Naive B cell (primary cell): ENCODE measurements at regions not wholly inside any gene's neighbourhood (a gene's known extent, or its start where the extent isn't known, plus 50 kb on each side); places are given as distances from the start of the nearest gene placed in this dataset.
A peak's percentile ranks its signal among the peaks of the same experiment; 100 is the strongest.

Source experiments
- ATAC-seq, 2 donors: fragments of 150-1000 bp; cut with Tn5 transposase; 2 replicates each; pipeline ENCODE4 v1.10.0; 2021; ENCODE audit warnings: low read depth in 2 of 2, mild to moderate bottlenecking in 2 of 2, moderate library complexity in 2 of 2
- DNase-seq: peaks from one replicate; pipeline ENCODE4 v3.0.0; 2022
- H3K27ac Mint-ChIP-seq, 6 donors: one replicate each; pipeline ENCODE4 v1.8.0; 2020 to 2022; ENCODE audit warnings: mild to moderate bottlenecking in 6 of 6, mixed read lengths in 6 of 6, moderate library complexity in 5 of 6, inconsistent platforms in 2 of 6
- H3K27me3 Mint-ChIP-seq, 3 donors: one replicate each; pipeline ENCODE4 v1.8.0; 2021 to 2022; ENCODE audit warnings: mixed read lengths in 3 of 3, mild to moderate bottlenecking in 1 of 3
- H3K36me3 Mint-ChIP-seq, 2 donors: one replicate each; pipeline ENCODE4 v1.8.0; 2020 to 2022; ENCODE audit warnings: mixed read lengths in 2 of 2, inconsistent platforms in 1 of 2, mild to moderate bottlenecking in 1 of 2
- H3K4me1 Mint-ChIP-seq, 3 donors: one replicate each; pipeline ENCODE4 v1.8.0; 2020 to 2022; ENCODE audit warnings: mixed read lengths in 3 of 3, inconsistent platforms in 1 of 3, mild to moderate bottlenecking in 1 of 3, moderate library complexity in 1 of 3
- H3K4me3 Mint-ChIP-seq, 8 donors: one replicate each; pipeline ENCODE4 v1.8.0; 2020 to 2022; ENCODE audit warnings: mild to moderate bottlenecking in 8 of 8, mixed read lengths in 8 of 8, moderate library complexity in 8 of 8, inconsistent platforms in 2 of 8
- H3K9me3 Mint-ChIP-seq, 7 donors: one replicate each; pipeline ENCODE4 v1.8.0; 2020 to 2022; ENCODE audit warnings: mixed read lengths in 7 of 7, mild to moderate bottlenecking in 5 of 7, inconsistent platforms in 2 of 7, moderate library complexity in 1 of 7

GRCh38 chr20:39885975-39886649 is 802.9 kb downstream of the MAFB start:
- ATAC-seq, result no peak
- H3K4me1 Mint-ChIP-seq, result no peaks in the 10 kb centered on the region
- peaks cover 0 to 5% (median 0%) of the 10 kb centered on the region in 3 donors for H3K27me3 Mint-ChIP-seq
- H3K9me3 Mint-ChIP-seq, result peaks cover 0 to 21% (median 4%) of the 10 kb centered on the region in 7 donors
- no peak for DNase-seq
- H3K36me3 Mint-ChIP-seq, result no peaks in the 10 kb centered on the region
- H3K4me3 Mint-ChIP-seq, result no peak overlapping the region
- H3K27ac Mint-ChIP-seq, result no peak overlapping the region

GRCh38 chr20:39882806-39883205 is 806.2 kb downstream of the MAFB start:
- no peak for ATAC-seq
- H3K27me3 Mint-ChIP-seq, result peaks cover 0 to 5% (median 0%) of the 10 kb centered on the region in 3 donors
- no peak overlapping the region for H3K27ac Mint-ChIP-seq

DNA sequence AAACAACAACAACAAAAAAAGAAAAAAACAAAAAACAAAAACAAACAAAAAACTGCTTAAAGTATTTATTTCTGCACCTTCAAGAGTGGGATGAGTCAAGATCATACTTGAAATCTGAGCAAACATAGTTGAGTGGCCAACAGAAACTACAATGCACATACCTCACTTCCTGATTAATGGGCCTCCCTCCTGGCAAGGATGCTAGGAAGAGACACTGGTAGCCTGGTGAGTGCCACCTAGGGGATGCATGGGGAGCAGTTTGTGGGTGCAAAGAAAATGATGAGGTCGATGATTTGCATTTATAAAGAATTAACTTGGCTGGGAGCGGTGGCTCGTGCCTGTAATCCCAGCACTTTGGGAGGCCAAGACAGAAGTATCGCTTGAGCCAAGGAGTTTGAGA is 808.1 kb downstream of the MAFB start:
- ATAC-seq, result no peak
- Mint-ChIP-seq H3K27me3 (peaks cover 0 to 14% (median 0%) of the 10 kb centered on the region in 3 donors), H3K4me1 (no peaks in the 10 kb centered on the region)

More at GRCh38 chr20:39882806-39883205, 806.2 kb downstream of the MAFB start:
- H3K36me3 Mint-ChIP-seq, result no peaks in the 10 kb centered on the region
- no peak overlapping the region for H3K4me3 Mint-ChIP-seq
- H3K9me3 Mint-ChIP-seq, result peaks cover 0 to 32% (median 7%) of the 10 kb centered on the region in 7 donors
- H3K4me1 Mint-ChIP-seq, result no peaks in the 10 kb centered on the region
- no peak for DNase-seq

GRCh38 chr20:39879296-39879695 is 809.7 kb downstream of the MAFB start:
- Mint-ChIP-seq H3K9me3 (peaks cover 0 to 25% (median 3%) of the 10 kb centered on the region in 7 donors), H3K27me3 (peaks cover 0 to 15% (median 4%) of the 10 kb centered on the region in 3 donors), H3K4me1 (no peaks in the 10 kb centered on the region), H3K27ac (no peak overlapping the region), H3K4me3 (no peak overlapping the region), H3K36me3 (no peaks in the 10 kb centered on the region)
- ATAC-seq, result no peak
- no peak for DNase-seq

More for the DNA sequence above, 808.1 kb downstream of the MAFB start:
- H3K27ac Mint-ChIP-seq, result no peak overlapping the region
- H3K36me3 Mint-ChIP-seq, result no peaks in the 10 kb centered on the region
- peaks cover 0 to 25% (median 3%) of the 10 kb centered on the region in 7 donors for H3K9me3 Mint-ChIP-seq
- no peak overlapping the region for H3K4me3 Mint-ChIP-seq
- no peak for DNase-seq

DNA sequence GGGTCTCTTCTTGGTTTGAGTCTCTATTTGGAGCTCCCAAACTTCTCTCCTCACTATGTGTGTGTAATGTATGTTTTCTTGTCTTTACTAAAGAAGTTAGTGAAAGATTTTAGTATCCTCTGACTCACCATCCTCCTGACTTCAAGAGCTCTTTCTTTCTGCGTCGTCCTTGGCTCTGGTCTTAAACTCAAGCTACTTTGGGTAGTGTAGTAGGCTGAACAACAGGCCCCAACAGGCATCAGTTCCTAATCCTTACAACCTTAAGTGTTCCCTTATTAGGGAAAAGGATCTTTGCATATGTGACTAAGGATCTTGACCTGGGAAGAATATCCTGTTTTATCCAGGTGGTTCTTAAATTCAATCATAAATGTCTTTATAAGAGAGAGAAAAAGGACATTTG is 810.2 kb downstream of the MAFB start:
- peaks cover 0 to 25% (median 3%) of the 10 kb centered on the region in 7 donors for H3K9me3 Mint-ChIP-seq
- H3K4me1 Mint-ChIP-seq, result peaks cover 0 to 2% (median 0%) of the 10 kb centered on the region in 3 donors
- no peak overlapping the region for H3K27ac Mint-ChIP-seq
- no peak for ATAC-seq
- H3K36me3 Mint-ChIP-seq, result no peaks in the 10 kb centered on the region
- DNase-seq, result no peak
- H3K4me3 Mint-ChIP-seq, result no peak overlapping the region
- H3K27me3 Mint-ChIP-seq, result peaks cover 0 to 17% (median 4%) of the 10 kb centered on the region in 3 donors

- peaks cover 0 to 19% (median 4%) of the 10 kb centered on the region in 3 donors for H3K27me3 Mint-ChIP-seq
- ATAC-seq (no peak), DNase-seq (no peak)
- H3K9me3 Mint-ChIP-seq, result peaks cover 2 to 25% (median 3%) of the 10 kb centered on the region in 7 donors
- no peaks in the 10 kb centered on the region for H3K36me3 Mint-ChIP-seq
- H3K27ac Mint-ChIP-seq, result no peak overlapping the region
- peaks cover 0 to 3% (median 2%) of the 10 kb centered on the region in 3 donors for H3K4me1 Mint-ChIP-seq
- no peak overlapping the region for H3K4me3 Mint-ChIP-seq
Measured at GRCh38 chr20:39878320-39878719, 810.7 kb downstream of the MAFB start.

DNA sequence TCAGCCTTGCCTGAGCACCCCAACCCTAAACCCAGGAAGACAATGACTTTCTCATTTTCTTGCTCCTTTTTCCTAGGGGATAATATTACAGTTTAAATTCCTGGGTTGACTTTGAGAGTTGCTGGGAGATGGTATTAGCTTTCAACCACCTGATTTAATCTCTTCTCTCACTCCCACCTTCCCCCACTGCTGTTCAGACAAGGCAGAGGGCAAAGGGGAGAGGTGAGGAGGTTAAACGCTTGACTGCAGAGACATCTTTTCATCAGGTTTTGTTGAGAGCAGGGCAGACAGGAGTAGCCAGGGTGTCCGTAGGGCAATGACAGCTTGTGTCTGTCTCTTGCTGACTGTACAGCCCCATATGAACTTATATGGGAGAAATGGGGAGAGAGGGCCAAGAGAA is 811.2 kb downstream of the MAFB start:
- H3K4me3 Mint-ChIP-seq, result no peak overlapping the region
- DNase-seq (no peak), ATAC-seq (no peak)
- H3K27me3 Mint-ChIP-seq, result peaks cover 0 to 19% (median 4%) of the 10 kb centered on the region in 3 donors
- no peaks in the 10 kb centered on the region for H3K36me3 Mint-ChIP-seq
- H3K4me1 Mint-ChIP-seq, result peaks cover 0 to 5% (median 2%) of the 10 kb centered on the region in 3 donors
- H3K9me3 Mint-ChIP-seq, result peaks cover 2 to 25% (median 4%) of the 10 kb centered on the region in 7 donors
- no peak overlapping the region for H3K27ac Mint-ChIP-seq

- DNase-seq (no peak), ATAC-seq (no peak)
- Mint-ChIP-seq H3K4me1 (peaks cover 0 to 5% (median 2%) of the 10 kb centered on the region in 3 donors), H3K27ac (no peak overlapping the region), H3K36me3 (no peaks in the 10 kb centered on the region), H3K27me3 (peaks cover 0 to 19% (median 4%) of the 10 kb centered on the region in 3 donors), H3K9me3 (peaks cover 2 to 20% (median 4%) of the 10 kb centered on the region in 7 donors), H3K4me3 (no peak overlapping the region)
Measured at GRCh38 chr20:39876976-39877635, 811.9 kb downstream of the MAFB start.

DNA sequence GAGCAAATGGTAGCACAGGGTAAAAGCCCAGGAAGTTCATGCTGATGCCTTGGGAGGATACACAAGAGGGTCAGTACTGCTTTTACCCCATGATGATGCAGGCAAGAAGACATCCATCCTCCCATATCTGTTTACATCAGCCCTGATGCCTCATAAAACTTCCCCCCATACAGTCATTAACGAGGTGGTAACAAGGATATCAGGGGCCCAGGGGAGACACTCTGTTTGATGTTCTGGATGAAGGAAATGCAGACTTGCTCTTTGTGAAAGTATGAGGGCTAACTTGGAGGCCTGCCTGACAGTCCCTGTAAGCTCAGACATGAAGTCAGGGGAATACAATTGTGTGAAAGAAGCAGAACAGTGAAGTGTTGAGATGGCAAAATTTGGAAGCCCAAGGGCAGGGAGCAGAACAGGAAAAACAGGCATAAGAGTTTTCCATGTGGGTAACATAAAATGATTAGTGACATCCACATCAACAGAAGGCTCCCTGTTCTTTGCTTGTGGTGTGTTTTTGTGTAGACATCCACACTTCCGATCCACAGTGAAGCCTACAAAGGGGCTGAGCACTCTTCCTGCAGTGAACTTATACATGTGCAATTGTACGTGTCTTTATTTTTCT is 813.4 kb downstream of the MAFB start:
- Mint-ChIP-seq H3K27ac (no peak overlapping the region), H3K4me1 (peaks cover 0 to 5% (median 2%) of the 10 kb centered on the region in 3 donors), H3K36me3 (no peaks in the 10 kb centered on the region)

DNA sequence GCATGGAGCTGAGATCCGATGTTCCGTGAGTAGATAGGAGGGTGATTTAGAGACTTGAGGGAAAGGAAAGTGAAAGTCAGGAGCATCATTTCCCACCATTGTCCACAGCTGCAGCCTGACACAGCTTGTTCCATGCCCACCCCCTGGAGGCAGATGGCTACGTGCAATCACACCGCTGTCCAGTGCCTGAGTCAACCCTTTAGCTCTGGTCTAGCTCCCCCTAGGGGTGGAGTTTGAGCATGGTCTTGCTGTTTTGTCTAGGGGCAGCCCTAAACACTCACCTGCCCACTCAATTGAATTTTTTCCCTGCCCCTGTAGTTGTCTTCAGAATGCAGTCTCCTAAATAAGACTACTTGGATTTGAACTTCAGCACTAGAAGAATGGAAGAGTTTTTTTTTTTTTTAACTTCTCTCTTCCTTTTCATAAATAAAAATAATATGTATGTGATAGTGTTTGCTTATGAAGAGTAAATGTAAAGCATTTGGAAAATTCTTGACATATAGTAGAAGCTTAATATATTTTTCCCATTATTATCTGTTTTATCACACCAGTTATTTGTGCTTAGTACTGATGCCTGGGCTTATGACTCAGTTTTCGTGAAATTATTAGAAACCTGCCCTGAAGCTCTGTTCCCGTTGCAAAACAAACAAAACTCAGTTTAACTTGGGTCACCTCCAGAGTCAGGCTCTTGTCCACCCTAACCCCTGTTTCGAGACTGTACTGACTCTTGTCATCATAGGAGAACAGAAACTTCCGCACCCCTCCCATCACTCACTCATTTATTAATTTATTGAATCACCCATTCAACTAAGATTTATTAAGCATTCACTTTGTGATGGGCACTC is 814.8 kb downstream of the MAFB start:
- no peak overlapping the region for H3K27ac Mint-ChIP-seq
- no peaks in the 10 kb centered on the region for H3K36me3 Mint-ChIP-seq
- H3K4me3 Mint-ChIP-seq, result no peak overlapping the region
- H3K27me3 Mint-ChIP-seq, result peaks cover 0 to 19% (median 4%) of the 10 kb centered on the region in 3 donors
- DNase-seq (no peak), ATAC-seq (peak in 1 of 2 donors; percentile 32)
- H3K9me3 Mint-ChIP-seq, result peaks cover 0 to 4% (median 4%) of the 10 kb centered on the region in 7 donors
- H3K4me1 Mint-ChIP-seq, result peaks cover 0 to 5% (median 2%) of the 10 kb centered on the region in 3 donors

More for the DNA sequence above, 813.4 kb downstream of the MAFB start:
- H3K4me3 Mint-ChIP-seq, result peak overlapping the region in 1 of 8 donors; percentile 0
- peaks cover 0 to 5% (median 2%) of the 10 kb centered on the region in 7 donors for H3K9me3 Mint-ChIP-seq
- DNase-seq, result no peak
- no peak for ATAC-seq
- peaks cover 0 to 19% (median 4%) of the 10 kb centered on the region in 3 donors for H3K27me3 Mint-ChIP-seq

DNA sequence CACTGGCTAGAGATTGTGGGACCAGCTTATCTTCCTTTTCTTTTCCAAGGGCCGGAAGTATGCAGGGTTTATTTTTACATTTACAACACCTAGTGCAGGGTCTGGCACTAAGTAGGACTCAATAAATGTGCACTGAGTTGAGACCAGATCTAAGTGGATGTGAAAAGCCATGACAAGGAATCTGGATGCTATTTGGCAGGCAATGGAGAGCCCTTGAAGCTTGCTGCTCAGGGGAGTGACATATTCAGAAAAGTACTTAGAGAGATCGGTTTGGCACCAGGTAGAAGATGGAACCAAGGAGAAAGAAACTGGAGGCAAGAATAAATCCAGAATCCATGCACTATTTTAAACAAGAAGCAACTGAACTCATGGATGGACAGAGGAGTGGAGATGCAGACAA is 815.8 kb downstream of the MAFB start:
- no peak overlapping the region for H3K27ac Mint-ChIP-seq
- no peak for ATAC-seq
- peaks cover 0 to 5% (median 2%) of the 10 kb centered on the region in 3 donors for H3K4me1 Mint-ChIP-seq
- H3K9me3 Mint-ChIP-seq, result peaks cover 0 to 4% (median 2%) of the 10 kb centered on the region in 7 donors
- no peak for DNase-seq
- peaks cover 0 to 19% (median 4%) of the 10 kb centered on the region in 3 donors for H3K27me3 Mint-ChIP-seq
- no peaks in the 10 kb centered on the region for H3K36me3 Mint-ChIP-seq
- H3K4me3 Mint-ChIP-seq, result no peak overlapping the region

GRCh38 chr20:39871013-39871412 is 818.0 kb downstream of the MAFB start:
- no peak overlapping the region for H3K27ac Mint-ChIP-seq
- no peak overlapping the region for H3K4me3 Mint-ChIP-seq
- no peak for DNase-seq
- peaks cover 0 to 6% (median 3%) of the 10 kb centered on the region in 7 donors for H3K9me3 Mint-ChIP-seq
- H3K36me3 Mint-ChIP-seq, result no peaks in the 10 kb centered on the region
- H3K4me1 Mint-ChIP-seq, result peaks cover 0 to 5% (median 2%) of the 10 kb centered on the region in 3 donors
- ATAC-seq, result no peak
- H3K27me3 Mint-ChIP-seq, result peaks cover 0 to 6% (median 4%) of the 10 kb centered on the region in 3 donors

GRCh38 chr20:39865446-39865845 is 823.6 kb downstream of the MAFB start:
- Mint-ChIP-seq H3K9me3 (peaks cover 0 to 4% (median 2%) of the 10 kb centered on the region in 7 donors), H3K36me3 (no peaks in the 10 kb centered on the region), H3K4me3 (no peak overlapping the region), H3K4me1 (no peaks in the 10 kb centered on the region), H3K27me3 (peaks cover 0 to 9% (median 0%) of the 10 kb centered on the region in 3 donors), H3K27ac (no peak overlapping the region)
- no peak for DNase-seq
- no peak for ATAC-seq
